ACC112 (cell line): ENCODE measurements at regions not wholly inside any gene's neighbourhood (a gene's known extent, or its start where the extent isn't known, plus 50 kb on each side); places are given as distances from the start of the nearest gene placed in this dataset.

Experiments
- H2AFZ ChIP-seq: fragments of 200-600 bp; sonication (generic); one replicate; pipeline ENCODE4 v1.6.0; 2017; ENCODE audit warnings: antibody characterized with exemption, low read length; ENCODE audit not compliant: unreplicated experiment
- H3K27ac ChIP-seq: fragments of 200-600 bp; sonication (generic); 2 replicates; pipeline ENCODE4 v1.5.1; 2014; ENCODE audit warnings: low read depth, mild to moderate bottlenecking, antibody characterized with exemption, low read length, moderate library complexity
- H3K27me3 ChIP-seq: fragments of 200-600 bp; sonication (generic); 2 replicates; pipeline ENCODE4 v1.6.1; 2014; ENCODE audit warnings: mild to moderate bottlenecking, antibody characterized with exemption, low read length, moderate library complexity, mixed read lengths; ENCODE audit not compliant: insufficient read depth
- H3K36me3 ChIP-seq: fragments of 200-600 bp; sonication (generic); 2 replicates; pipeline ENCODE4 v1.6.1; 2016; ENCODE audit warnings: mild to moderate bottlenecking, antibody characterized with exemption, low read length, moderate library complexity, mixed read lengths; ENCODE audit not compliant: insufficient read depth
- H3K4me1 ChIP-seq: fragments of 200-600 bp; sonication (generic); one replicate; pipeline ENCODE4 v1.6.1; 2016; ENCODE audit warnings: low read length, mixed read lengths; ENCODE audit not compliant: insufficient read depth, unreplicated experiment, control insufficient read depth
- H3K4me3 ChIP-seq: fragments of 200-600 bp; sonication (generic); 2 replicates; pipeline ENCODE4 v1.5.1; 2014; ENCODE audit warnings: mild to moderate bottlenecking, low read depth, low read length
- H3K79me2 ChIP-seq: fragments of 200-600 bp; sonication (generic); one replicate; pipeline ENCODE4 v1.6.0; 2016; ENCODE audit warnings: low read length; ENCODE audit not compliant: control insufficient read depth, unreplicated experiment, insufficient read depth

DNA sequence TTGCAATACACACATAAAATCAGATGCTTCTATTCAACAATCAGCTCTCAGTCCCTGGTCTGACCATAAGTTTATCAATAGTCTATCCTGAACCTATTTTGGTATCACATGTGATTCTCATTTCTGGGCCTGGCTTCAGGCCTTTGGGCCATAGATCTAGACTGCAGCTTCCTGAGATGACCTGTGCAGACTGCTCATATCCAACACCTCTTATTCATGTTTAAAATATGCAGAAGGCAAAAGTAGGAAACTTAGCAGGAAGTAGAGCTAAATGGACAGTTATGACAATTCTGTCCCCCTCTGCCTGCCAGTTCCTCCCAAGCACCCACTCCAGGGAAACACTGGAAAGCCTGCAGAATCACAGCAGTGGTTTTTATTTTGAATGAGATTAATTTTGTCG is 53.3 kb downstream of the C7orf25 start:
- H3K27me3 ChIP-seq: no peaks in the 10 kb centered on the region
- H3K4me1 ChIP-seq: peaks cover 14% of the 10 kb centered on the region
- no peaks in the 10 kb centered on the region for H3K36me3 ChIP-seq
- H3K79me2 ChIP-seq: no peaks in the 10 kb centered on the region
- H3K27ac ChIP-seq: no peak overlapping the region
- H2AFZ ChIP-seq: no peak overlapping the region
- H3K4me3 ChIP-seq: no peak overlapping the region

DNA sequence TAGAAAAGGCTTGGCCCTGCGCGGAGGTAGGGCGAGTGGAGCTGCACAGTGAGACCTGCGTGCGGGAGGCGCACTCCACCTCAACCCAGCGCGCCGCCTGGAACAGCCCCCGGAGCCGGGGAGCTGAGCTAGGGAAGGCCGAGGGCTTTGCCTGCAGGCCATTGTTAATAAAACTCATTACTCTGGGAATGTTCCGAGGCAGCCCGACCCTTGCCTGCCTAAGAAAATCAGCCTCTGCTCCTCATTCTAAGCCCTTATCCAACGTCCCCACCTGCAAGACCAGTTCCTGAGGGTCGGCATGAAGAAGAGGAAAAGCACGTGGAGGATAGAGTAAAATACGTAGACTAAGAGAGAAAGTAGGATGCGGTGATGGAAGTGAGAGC is 55.3 kb downstream of the C7orf25 start:
- Histone ChIP-seq H3K27me3 (no peaks in the 10 kb centered on the region), H3K27ac (no peak overlapping the region), H3K4me3 (peak overlapping the region; percentile 83), H3K4me1 (peaks cover 14% of the 10 kb centered on the region), H2AFZ (peak overlapping the region; percentile 97), H3K36me3 (no peaks in the 10 kb centered on the region), H3K79me2 (no peaks in the 10 kb centered on the region)

DNA sequence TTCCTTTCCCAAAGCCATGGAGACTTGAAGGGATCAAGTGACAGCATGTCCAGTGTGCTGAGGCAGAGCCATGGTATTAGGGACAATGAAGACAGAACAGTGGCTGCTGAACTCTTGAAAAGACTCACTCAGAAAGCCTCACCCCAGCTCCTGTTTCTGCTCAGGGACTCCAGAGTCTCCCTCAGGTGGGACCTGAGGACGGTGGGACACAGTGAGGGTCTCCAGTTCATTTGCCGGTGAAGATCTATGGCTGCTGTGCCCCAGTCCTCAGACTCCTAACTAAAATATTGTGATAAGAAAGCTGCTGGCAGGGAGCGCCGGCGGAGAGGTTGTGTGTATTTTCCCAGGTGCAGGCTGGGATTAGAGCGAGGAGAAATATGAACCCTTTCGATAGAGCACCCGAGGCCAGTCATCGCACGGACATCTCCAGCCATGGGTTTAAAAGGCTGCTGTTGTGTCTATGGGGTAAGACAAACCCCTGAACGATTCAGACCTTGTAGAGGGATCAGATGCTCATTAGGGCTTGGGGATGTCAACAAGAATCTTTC is 57.2 kb downstream of the C7orf25 start:
- H3K4me3 ChIP-seq: no peak overlapping the region
- no peak overlapping the region for H3K27ac ChIP-seq
- no peaks in the 10 kb centered on the region for H3K36me3 ChIP-seq
- peaks cover 14% of the 10 kb centered on the region for H3K4me1 ChIP-seq
- no peaks in the 10 kb centered on the region for H3K27me3 ChIP-seq
- H3K79me2 ChIP-seq: no peaks in the 10 kb centered on the region
- no peak overlapping the region for H2AFZ ChIP-seq

- H3K36me3 ChIP-seq: no peaks in the 10 kb centered on the region
- H3K27ac ChIP-seq: no peak overlapping the region
- H2AFZ ChIP-seq: no peak overlapping the region
- no peaks in the 10 kb centered on the region for H3K27me3 ChIP-seq
- no peaks in the 10 kb centered on the region for H3K79me2 ChIP-seq
- peaks cover 1% of the 10 kb centered on the region for H3K4me1 ChIP-seq
- no peak overlapping the region for H3K4me3 ChIP-seq
Measured at GRCh38 chr7:42852531-42852930, 59.3 kb downstream of the C7orf25 start.

- no peaks in the 10 kb centered on the region for H3K4me1 ChIP-seq
- peak overlapping the region; percentile 92 for H2AFZ ChIP-seq
- no peaks in the 10 kb centered on the region for H3K27me3 ChIP-seq
- H3K4me3 ChIP-seq: peak overlapping the region; percentile 72
- H3K79me2 ChIP-seq: no peaks in the 10 kb centered on the region
- H3K36me3 ChIP-seq: no peaks in the 10 kb centered on the region
- no peak overlapping the region for H3K27ac ChIP-seq
Measured at GRCh38 chr7:42843205-42843800, 68.6 kb downstream of the C7orf25 start.

DNA sequence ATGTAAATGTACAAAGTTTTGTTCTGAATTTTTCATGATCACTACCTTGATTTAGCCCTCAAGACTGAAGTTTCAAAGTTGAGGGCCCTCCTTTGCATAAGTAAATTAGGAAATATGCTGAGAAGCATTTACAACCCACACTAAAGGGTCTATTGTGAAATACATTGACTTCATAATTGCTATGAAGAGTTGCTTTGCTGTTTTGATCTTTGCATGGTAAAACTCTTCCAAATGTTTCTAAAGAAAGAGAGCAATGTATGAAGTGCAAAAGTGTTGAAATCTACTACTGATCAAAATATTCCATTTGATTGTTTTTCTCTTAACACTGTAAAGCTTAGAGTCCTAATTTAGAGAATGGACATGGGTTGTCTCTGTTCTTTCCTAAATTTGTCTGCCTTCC is 77.2 kb downstream of the C7orf25 start:
- no peaks in the 10 kb centered on the region for H3K27me3 ChIP-seq
- H3K27ac ChIP-seq: no peak overlapping the region
- no peak overlapping the region for H2AFZ ChIP-seq
- H3K4me1 ChIP-seq: no peaks in the 10 kb centered on the region
- no peak overlapping the region for H3K4me3 ChIP-seq
- no peaks in the 10 kb centered on the region for H3K79me2 ChIP-seq
- no peaks in the 10 kb centered on the region for H3K36me3 ChIP-seq

DNA sequence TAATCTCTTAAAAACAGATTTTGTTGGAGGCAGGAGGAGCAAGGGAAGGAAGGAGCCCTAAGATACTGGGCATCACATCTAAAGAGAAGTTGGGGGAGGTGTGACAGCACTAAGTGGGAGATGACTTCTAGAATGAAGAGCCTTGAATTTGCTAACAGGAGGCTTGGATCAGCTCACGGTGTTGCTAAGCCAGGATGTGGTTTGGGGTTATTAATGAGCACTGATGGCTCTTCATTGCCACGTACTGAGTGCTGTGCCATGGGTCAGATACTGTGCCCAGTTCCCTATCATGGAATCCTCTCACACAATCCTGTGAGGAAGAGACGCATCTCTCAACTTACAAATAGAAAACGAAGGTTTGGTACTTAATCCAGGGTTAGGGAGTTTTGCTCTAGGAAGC is 78.5 kb downstream of the C7orf25 start:
- no peaks in the 10 kb centered on the region for H3K36me3 ChIP-seq
- H3K27ac ChIP-seq: no peak overlapping the region
- no peaks in the 10 kb centered on the region for H3K79me2 ChIP-seq
- H3K4me3 ChIP-seq: no peak overlapping the region
- H3K4me1 ChIP-seq: no peaks in the 10 kb centered on the region
- H2AFZ ChIP-seq: no peak overlapping the region
- H3K27me3 ChIP-seq: no peaks in the 10 kb centered on the region

DNA sequence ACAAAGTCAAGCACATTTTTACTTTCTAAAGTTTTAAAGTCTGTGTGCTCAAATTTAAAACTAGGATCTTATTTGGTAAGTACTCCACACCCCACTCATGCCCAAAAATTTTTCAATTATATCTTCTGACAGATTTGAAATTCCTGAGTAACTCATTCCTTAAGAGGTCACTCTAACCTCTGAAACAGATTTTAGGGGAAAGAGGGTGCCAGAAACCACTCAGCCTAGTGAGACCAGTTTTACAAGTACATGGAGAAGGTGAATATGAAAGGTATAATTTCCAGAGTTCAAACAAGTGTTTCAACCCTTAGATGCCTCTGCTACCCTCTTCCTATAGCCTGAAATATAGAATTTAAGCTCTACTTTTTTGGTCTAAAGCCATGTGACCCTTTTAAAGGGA is 79.2 kb downstream of the C7orf25 start:
- H3K27ac ChIP-seq: no peak overlapping the region
- H2AFZ ChIP-seq: no peak overlapping the region
- H3K79me2 ChIP-seq: no peaks in the 10 kb centered on the region
- no peaks in the 10 kb centered on the region for H3K36me3 ChIP-seq
- no peaks in the 10 kb centered on the region for H3K27me3 ChIP-seq
- H3K4me3 ChIP-seq: no peak overlapping the region
- no peaks in the 10 kb centered on the region for H3K4me1 ChIP-seq

DNA sequence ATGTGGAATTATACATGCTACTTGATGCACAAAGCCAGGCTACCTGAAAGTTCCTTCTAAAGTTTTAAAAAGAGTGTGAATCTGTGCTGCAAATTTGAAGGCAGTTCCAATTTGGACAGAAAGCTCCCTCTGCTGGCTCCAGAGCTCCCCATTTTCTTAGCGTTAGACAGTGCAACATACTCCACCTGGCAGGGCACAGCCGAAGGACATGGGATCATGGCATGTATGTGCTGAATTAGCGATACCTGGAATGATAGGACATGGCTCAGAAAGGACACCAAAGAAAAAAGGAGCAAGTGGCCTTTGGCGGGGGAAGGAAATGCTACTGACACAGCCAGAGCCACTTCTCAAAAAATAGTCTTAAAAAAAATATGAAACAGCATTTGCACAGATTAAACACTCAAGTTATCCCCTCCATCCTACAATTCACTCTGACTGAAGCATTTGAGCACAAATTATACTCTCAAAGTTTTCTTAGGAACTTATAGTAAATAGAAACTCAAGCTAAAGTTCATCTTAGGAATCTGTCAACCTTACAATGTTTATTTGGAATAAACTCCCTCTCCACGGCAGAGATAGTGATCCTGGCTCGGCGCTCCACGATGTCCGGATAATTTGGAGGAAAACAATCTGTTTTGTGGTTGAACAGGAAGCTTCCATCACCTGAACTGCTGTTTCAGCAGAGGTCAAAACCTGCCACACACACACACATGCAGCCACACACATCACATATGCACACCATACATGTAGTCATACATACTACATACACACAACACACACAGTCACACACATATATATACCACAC is 80.0 kb downstream of the C7orf25 start:
- Histone ChIP-seq H3K36me3 (no peaks in the 10 kb centered on the region), H3K4me1 (no peaks in the 10 kb centered on the region), H3K79me2 (no peaks in the 10 kb centered on the region), H3K27me3 (no peaks in the 10 kb centered on the region), H3K4me3 (peak overlapping the region; percentile 43; the same call in 1 of the 2 replicates), H3K27ac (no peak overlapping the region), H2AFZ (peak overlapping the region; percentile 21)

DNA sequence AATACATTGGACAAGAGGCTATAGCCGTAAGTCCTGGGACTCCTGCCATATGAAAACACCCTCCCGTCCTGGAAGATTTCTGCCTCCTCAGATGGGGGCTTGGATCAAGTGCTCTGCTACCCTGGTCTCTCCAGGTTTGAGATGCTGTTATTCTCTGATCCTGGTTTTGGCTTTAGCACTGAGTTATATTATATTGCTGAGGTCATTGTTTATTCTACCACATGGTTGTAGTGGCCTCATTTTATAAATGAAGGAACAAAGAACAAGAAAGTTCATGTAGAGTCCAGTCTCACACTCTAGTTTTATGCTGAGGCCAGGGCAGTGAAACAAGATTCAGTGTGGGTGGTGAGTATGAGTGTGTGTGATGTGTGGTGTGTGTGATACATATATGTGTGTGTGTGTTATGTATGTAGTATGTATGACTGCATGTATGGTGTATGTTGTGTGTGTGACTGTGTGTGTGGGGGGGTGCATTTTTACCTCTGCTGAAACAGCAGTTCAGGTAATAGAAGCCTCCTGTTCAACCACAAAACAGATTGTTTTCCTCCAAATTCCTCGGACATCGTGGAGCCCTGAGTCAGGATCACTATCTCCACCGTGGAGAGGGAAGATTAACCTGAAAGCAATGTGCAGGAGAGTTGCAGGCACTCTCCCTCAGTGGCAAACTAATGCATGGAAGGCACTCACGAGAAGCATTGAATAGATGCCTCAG is 80.7 kb downstream of the C7orf25 start:
- Histone ChIP-seq H3K4me1 (no peaks in the 10 kb centered on the region), H3K27ac (no peak overlapping the region), H2AFZ (no peak overlapping the region), H3K79me2 (no peaks in the 10 kb centered on the region), H3K36me3 (no peaks in the 10 kb centered on the region), H3K27me3 (no peaks in the 10 kb centered on the region), H3K4me3 (no peak overlapping the region)
